K562 (cell line): ENCODE measurements at regions not wholly inside any gene's neighbourhood (a gene's known extent, or its start where the extent isn't known, plus 50 kb on each side); places are given as distances from the start of the nearest gene placed in this dataset.

Experiments
- ARHGAP35 ChIP-seq: fragments of 450-650 bp; IDR thresholded peaks from 2 replicates; pipeline ENCODE4 v1.6.1; 2018; ENCODE audit not compliant: partially characterized antibody
- DACH1 ChIP-seq: fragments of 450-650 bp; IDR thresholded peaks from 2 replicates; pipeline ENCODE4 v1.6.1; 2018; ENCODE audit not compliant: partially characterized antibody
- ESRRA ChIP-seq: fragments of 450-650 bp; IDR thresholded peaks from 2 replicates; pipeline ENCODE4 v1.6.1; 2014; ENCODE audit warnings: low read depth, mild to moderate bottlenecking, moderate library complexity, borderline replicate concordance
- HMGN3 ChIP-seq: IDR thresholded peaks from 2 replicates; pipeline ENCODE4 v1.6.1; 2011; ENCODE audit warnings: borderline replicate concordance, low read depth, mild to moderate bottlenecking, mixed read lengths, low read length; ENCODE audit not compliant: insufficient read length; ENCODE audit errors: extremely low read depth
- KLF16 ChIP-seq: IDR thresholded peaks from 2 replicates; pipeline ENCODE4 v1.6.1; 2016; ENCODE audit warnings: antibody characterized with exemption
- NONO ChIP-seq, 2 experiments: fragments of 200-400 bp in 1 of 2; fragments of 450-650 bp in 1 of 2; formaldehyde crosslinking in 1 of 2; IDR thresholded peaks; 2 replicates each; pipeline ENCODE4 v1.6.1; 2017; ENCODE audit warnings: low read depth in 2 of 2, mild to moderate bottlenecking in 2 of 2, moderate library complexity in 2 of 2, low read length in 1 of 2
- SMAD2 ChIP-seq: fragments of 150-350 bp; IDR thresholded peaks from 2 replicates; pipeline ENCODE4 v1.6.1; 2014; ENCODE audit warnings: low read depth, mild to moderate bottlenecking, low read length
- TBP ChIP-seq: optimal IDR thresholded peaks from 2 replicates; pipeline ENCODE3; 2011; ENCODE audit warnings: low read depth, low read length, improper control_type of control experiment
- ZNF134 ChIP-seq: fragments of 250-450 bp; sonication (Bioruptor Pico); conservative IDR thresholded peaks from 2 replicates; pipeline ENCODE4 v1.4.0; 2020
- ZNF140 ChIP-seq: fragments of 250-450 bp; sonication (Bioruptor Pico); IDR thresholded peaks from 2 replicates; pipeline ENCODE4 v1.8.0; 2021; ENCODE audit warnings: moderate library complexity, mild to moderate bottlenecking, inconsistent platforms
- ZNF239 ChIP-seq: fragments of 250-450 bp; sonication (Bioruptor Pico); IDR thresholded peaks from 2 replicates; pipeline ENCODE4 v1.4.0; 2020; ENCODE audit warnings: mild to moderate bottlenecking
- ZNF444 ChIP-seq: fragments of 250-450 bp; sonication (Bioruptor Pico); IDR thresholded peaks from 2 replicates; pipeline ENCODE4 v1.4.0; 2020; ENCODE audit warnings: mild to moderate bottlenecking, moderate library complexity
- ZNF766 ChIP-seq: fragments of 200-800 bp; sonication (Bioruptor generic); conservative IDR thresholded peaks from 2 replicates; pipeline ENCODE4 v1.6.1; 2016; ENCODE audit warnings: missing genetic modification characterization, missing compliant biosample characterization
- TF ChIP-seq, protein P1 (sequence below): fragments of 450-650 bp; IDR thresholded peaks from 2 replicates; pipeline ENCODE4 v1.6.1; 2017; ENCODE audit warnings: antibody characterized with exemption
- TF ChIP-seq, protein P2 (sequence below), 2 experiments: IDR thresholded peaks; 2 replicates each; pipeline ENCODE4 v1.6.1; 2012; ENCODE audit warnings: improper control_type of control experiment in 2 of 2, low read depth in 2 of 2, low read length in 2 of 2, borderline replicate concordance in 1 of 2
- TF ChIP-seq, protein P3 (sequence below): sonication (generic); formaldehyde crosslinking; IDR thresholded peaks from 2 replicates; pipeline ENCODE4 v1.8.0; 2022; ENCODE audit warnings: mild to moderate bottlenecking, low read depth, missing genetic modification reagents
- TF ChIP-seq, protein P4 (sequence below): fragments of 450-650 bp; formaldehyde crosslinking; IDR thresholded peaks from 2 replicates; pipeline ENCODE4 v1.4.0; 2020; ENCODE audit warnings: mild to moderate bottlenecking, moderate library complexity
- TF ChIP-seq, protein P5 (sequence below): sonication (generic); formaldehyde crosslinking; IDR thresholded peaks from 2 replicates; pipeline ENCODE4 v1.8.0; 2022; ENCODE audit warnings: missing genetic modification reagents, mild to moderate bottlenecking, borderline replicate concordance

DNA sequence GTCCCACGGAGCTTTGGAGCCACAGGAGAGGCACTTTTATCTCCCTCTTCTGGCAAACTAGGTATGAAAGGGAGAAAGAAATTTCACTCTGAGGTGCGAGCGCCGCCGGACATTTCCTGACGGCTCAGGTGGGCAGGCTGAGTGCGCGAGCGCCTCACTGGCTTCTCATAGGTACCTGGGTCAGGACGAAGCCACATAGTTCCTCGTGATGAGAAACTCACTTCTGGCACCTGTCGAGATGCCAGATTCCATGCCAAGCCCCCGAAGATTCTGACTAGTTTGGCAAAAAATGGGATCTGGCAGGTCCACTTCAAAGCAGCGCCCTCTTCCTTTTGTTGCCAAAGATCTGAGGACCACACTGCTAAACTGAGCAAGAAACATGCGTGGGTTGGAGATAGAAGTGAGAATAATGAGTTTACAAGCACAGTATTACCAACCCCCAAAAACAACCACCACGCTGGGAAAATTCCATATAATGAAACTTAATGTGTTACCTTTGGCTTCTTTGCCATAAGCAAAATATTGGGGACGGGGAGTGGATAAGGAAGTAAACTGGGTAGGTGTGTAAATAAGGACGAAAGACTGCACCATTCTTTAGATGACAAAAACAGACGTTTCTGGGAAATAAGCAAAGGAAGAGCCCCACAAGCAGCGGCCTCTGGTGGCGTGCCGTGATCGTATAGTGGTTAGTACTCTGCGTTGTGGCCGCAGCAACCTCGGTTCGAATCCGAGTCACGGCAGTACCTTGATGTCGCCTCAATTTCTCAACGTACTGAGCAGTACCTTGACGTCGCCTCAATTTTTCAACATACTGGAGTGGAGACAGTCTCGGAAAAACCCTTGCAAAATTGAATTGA is 89.8 kb upstream of the PRSS16 start (continued):
- TF ChIP-seq ZNF140 (CRISPR knock-in tag), result no peak
- TF ChIP-seq KLF16, result no peak
- peak; percentile 79 for TF ChIP-seq ZNF239 (CRISPR knock-in tag)
- TF ChIP-seq, protein P1, sequence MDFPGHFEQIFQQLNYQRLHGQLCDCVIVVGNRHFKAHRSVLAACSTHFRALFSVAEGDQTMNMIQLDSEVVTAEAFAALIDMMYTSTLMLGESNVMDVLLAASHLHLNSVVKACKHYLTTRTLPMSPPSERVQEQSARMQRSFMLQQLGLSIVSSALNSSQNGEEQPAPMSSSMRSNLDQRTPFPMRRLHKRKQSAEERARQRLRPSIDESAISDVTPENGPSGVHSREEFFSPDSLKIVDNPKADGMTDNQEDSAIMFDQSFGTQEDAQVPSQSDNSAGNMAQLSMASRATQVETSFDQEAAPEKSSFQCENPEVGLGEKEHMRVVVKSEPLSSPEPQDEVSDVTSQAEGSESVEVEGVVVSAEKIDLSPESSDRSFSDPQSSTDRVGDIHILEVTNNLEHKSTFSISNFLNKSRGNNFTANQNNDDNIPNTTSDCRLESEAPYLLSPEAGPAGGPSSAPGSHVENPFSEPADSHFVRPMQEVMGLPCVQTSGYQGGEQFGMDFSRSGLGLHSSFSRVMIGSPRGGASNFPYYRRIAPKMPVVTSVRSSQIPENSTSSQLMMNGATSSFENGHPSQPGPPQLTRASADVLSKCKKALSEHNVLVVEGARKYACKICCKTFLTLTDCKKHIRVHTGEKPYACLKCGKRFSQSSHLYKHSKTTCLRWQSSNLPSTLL, result peak; percentile 75
- TF ChIP-seq HMGN3, result no peak
- no peak for TF ChIP-seq NONO (IDR thresholded peaks at IDR 0.05; ENCODE audit: low read depth in 2 of 2, low read length in 1 of 2)
- TF ChIP-seq ZNF134 (CRISPR knock-in tag), result no peak
- TF ChIP-seq SMAD2, result no peak
- TF ChIP-seq, protein P2, sequence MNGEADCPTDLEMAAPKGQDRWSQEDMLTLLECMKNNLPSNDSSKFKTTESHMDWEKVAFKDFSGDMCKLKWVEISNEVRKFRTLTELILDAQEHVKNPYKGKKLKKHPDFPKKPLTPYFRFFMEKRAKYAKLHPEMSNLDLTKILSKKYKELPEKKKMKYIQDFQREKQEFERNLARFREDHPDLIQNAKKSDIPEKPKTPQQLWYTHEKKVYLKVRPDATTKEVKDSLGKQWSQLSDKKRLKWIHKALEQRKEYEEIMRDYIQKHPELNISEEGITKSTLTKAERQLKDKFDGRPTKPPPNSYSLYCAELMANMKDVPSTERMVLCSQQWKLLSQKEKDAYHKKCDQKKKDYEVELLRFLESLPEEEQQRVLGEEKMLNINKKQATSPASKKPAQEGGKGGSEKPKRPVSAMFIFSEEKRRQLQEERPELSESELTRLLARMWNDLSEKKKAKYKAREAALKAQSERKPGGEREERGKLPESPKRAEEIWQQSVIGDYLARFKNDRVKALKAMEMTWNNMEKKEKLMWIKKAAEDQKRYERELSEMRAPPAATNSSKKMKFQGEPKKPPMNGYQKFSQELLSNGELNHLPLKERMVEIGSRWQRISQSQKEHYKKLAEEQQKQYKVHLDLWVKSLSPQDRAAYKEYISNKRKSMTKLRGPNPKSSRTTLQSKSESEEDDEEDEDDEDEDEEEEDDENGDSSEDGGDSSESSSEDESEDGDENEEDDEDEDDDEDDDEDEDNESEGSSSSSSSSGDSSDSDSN (IDR thresholded peaks at IDR 0.05; ENCODE audit: borderline replicate concordance in 1 of 2, low read depth in 2 of 2, low read length in 2 of 2), result 0 out of 4 replicates have a peak, but pooled peaks of 1 of the 2 experiments have one; percentile 54
- peak; percentile 73; the same call in 1 of the 2 replicates for TF ChIP-seq ESRRA
- peak; percentile 99 for TF ChIP-seq TBP
- no peak for TF ChIP-seq ARHGAP35
- TF ChIP-seq, protein P3, sequence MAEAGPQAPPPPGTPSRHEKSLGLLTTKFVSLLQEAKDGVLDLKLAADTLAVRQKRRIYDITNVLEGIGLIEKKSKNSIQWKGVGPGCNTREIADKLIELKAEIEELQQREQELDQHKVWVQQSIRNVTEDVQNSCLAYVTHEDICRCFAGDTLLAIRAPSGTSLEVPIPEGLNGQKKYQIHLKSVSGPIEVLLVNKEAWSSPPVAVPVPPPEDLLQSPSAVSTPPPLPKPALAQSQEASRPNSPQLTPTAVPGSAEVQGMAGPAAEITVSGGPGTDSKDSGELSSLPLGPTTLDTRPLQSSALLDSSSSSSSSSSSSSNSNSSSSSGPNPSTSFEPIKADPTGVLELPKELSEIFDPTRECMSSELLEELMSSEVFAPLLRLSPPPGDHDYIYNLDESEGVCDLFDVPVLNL (CRISPR knock-in tag), result no peak
- no peak for TF ChIP-seq DACH1
- TF ChIP-seq ZNF444, result no peak
- TF ChIP-seq, protein P4, sequence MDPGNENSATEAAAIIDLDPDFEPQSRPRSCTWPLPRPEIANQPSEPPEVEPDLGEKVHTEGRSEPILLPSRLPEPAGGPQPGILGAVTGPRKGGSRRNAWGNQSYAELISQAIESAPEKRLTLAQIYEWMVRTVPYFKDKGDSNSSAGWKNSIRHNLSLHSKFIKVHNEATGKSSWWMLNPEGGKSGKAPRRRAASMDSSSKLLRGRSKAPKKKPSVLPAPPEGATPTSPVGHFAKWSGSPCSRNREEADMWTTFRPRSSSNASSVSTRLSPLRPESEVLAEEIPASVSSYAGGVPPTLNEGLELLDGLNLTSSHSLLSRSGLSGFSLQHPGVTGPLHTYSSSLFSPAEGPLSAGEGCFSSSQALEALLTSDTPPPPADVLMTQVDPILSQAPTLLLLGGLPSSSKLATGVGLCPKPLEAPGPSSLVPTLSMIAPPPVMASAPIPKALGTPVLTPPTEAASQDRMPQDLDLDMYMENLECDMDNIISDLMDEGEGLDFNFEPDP (CRISPR knock-in tag), result no peak
- no peak for TF ChIP-seq ZNF766
- TF ChIP-seq, protein P5, sequence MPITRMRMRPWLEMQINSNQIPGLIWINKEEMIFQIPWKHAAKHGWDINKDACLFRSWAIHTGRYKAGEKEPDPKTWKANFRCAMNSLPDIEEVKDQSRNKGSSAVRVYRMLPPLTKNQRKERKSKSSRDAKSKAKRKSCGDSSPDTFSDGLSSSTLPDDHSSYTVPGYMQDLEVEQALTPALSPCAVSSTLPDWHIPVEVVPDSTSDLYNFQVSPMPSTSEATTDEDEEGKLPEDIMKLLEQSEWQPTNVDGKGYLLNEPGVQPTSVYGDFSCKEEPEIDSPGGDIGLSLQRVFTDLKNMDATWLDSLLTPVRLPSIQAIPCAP (CRISPR knock-in tag), result no peak
